ENCODE measurements at regions not wholly inside any gene's neighbourhood (a gene's known extent, or its start where the extent isn't known, plus 50 kb on each side); places are given as distances from the start of the nearest gene placed in this dataset.
"Not testable (repeated sequence)": the region's sequence is repeated elsewhere in the genome, so short reads cannot be mapped to it uniquely, and the experiment has no call there.

DNA sequence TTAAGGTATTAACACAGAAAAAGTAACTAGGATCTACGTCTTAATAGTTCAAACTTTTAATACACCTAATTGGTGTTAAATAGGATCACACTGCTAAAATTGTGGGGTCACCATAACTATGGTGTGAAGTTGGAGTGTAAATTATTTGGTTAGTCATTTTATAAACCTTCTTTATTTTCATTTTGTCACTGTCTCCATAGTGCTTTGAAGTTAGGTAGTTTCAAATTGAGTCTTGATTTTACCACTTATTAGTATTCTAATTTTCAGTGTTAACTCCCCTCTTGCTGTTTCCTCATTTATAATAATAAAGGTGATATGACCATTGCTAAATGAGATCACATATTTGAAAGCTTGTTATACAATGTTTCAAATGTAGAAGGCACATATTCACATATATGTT lies 738.1 kb upstream of the CHRM3 start:
- no peak for ATAC-seq
- intact Hi-C loops (cut with DNase I), result no loop called here
- no peak for DNase-seq (ENCODE audit: low spot score)

DNA sequence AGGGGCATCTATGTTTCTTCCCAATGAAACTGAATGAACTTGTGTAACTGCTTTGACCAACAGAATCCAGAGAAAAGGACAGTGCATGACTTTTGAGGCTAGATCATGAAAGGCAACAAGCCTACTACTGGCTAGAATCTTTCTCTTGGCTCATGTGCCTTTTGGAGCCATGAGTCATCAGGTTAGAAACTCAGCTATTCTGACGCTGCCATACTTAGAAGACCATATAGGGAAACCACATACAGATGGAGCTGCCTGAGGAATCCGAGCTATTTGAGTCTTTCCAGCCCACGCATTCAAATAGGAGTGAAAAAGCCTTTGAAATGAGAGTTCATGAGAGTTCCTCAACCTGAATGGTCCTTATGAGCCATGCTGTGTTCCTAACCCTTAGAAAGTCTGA lies 738.5 kb upstream of the CHRM3 start:
- no peak for ATAC-seq
- no peak for DNase-seq (ENCODE audit: low spot score)
- intact Hi-C loops (cut with DNase I), result no loop called here

DNA sequence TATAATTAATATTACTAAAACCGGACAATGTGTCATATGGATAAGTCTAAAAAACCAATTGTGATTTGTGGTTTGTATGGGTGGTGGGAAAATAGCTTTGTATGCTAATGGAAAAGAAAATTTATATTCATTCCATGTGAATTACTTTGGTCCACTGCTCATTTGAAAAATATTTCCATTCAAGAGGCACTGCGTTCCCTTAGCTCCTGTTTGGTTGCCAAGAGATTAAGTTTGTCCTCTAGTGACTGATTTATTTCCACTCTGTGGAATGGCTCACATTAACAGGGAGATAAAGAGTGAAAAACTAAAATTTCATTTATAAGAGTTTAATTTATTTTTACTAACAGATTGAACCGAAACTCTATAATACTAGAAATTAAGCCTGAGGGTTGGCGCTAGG lies 744.1 kb upstream of the CHRM3 start:
- intact Hi-C loops (cut with DNase I), result no loop called here
- ATAC-seq, result no peak
- DNase-seq (ENCODE audit: low spot score), result no peak

DNA sequence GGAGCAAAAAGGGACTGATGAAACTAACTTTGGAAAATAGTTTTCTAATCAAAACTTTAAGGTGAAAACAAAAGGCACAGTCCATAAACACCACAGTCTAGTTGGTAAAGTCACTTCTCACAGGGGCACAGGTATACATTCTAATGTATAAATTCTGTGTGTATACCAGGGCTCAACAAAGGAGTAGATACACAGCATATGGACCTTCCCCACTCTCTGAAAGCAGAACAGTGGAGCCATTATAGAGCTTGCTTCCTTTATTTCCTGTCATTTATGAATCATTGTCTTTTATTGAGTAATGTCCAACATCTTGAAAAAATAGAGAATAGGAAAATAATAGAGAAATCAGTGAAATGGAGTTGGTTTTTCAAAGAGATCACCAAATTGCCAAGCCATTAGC lies 746.5 kb upstream of the CHRM3 start:
- DNase-seq (ENCODE audit: low spot score) (no peak), ATAC-seq (no peak)
- intact Hi-C loops (cut with DNase I), result no loop called here

- ATAC-seq (no peak), DNase-seq (ENCODE audit: low spot score) (no peak)
- intact Hi-C loops (cut with DNase I), result no loop called here
Observed at GRCh38 chr1:238628110-238628509, 737.4 kb upstream of the ZP4 start.

DNA sequence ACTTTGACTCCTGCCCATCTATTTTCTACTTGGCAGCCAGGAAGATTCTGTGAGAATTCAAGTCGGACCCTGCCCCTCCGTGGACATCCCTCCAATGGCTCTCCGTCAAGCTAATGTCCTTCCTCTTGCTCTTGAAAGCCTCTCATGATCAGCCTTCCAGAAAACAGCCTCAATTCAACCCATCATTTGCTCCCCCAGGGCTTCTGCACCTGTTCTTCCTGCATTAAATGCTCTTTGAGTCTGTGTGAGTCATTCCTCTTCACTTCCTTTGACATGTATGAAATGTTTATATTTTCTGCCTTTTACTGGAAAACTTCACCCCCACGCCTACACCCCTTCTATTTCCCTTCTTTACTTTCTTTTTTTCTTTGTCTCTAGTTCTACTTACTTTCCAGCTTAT lies 734.1 kb upstream of the ZP4 start:
- no peak for DNase-seq (ENCODE audit: low spot score)
- no peak for ATAC-seq
- intact Hi-C loops (cut with DNase I), result no loop called here

- intact Hi-C loops (cut with DNase I), result no loop called here
- DNase-seq (ENCODE audit: low spot score) (no peak), ATAC-seq (no peak)
Observed at GRCh38 chr1:238621405-238621804, 730.7 kb upstream of the ZP4 start.

- intact Hi-C loops (cut with DNase I), result no loop called here
- ATAC-seq, result no peak
- DNase-seq (ENCODE audit: low spot score), result no peak
Observed at GRCh38 chr1:238619652-238620051, 728.9 kb upstream of the ZP4 start.

- DNase-seq (ENCODE audit: low spot score), result no peak
- no peak for ATAC-seq
- intact Hi-C loops (cut with DNase I), result no loop called here
Observed at GRCh38 chr1:238611406-238611805, 720.7 kb upstream of the ZP4 start.

DNA sequence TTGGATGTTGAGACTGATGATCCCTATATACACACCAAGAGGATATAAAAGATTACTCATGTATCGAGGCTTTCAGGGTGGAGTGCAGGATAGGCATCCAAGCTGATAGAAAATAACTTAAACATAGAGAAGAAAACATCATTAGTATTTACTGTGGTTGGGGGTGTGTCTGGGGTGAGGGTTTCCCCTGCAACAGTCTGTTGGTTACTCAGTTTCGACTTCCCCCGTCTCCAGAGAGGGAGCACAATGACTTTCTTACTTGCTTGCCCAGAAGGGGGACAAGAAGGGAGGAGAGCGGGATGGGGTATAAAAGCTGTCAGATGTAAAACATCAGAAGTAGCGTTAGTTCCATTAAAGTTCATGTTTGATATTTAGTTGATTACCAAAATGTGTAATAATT lies 717.4 kb upstream of the ZP4 start:
- no peak for ATAC-seq
- intact Hi-C loops (cut with DNase I), result no loop called here
- DNase-seq (ENCODE audit: low spot score), result no peak

GRCh38 chr1:238606896-238607295 lies 716.2 kb upstream of the ZP4 start:
- DNase-seq (ENCODE audit: low spot score) (no peak), ATAC-seq (no peak)
- intact Hi-C loops (cut with DNase I), result no loop called here

DNA sequence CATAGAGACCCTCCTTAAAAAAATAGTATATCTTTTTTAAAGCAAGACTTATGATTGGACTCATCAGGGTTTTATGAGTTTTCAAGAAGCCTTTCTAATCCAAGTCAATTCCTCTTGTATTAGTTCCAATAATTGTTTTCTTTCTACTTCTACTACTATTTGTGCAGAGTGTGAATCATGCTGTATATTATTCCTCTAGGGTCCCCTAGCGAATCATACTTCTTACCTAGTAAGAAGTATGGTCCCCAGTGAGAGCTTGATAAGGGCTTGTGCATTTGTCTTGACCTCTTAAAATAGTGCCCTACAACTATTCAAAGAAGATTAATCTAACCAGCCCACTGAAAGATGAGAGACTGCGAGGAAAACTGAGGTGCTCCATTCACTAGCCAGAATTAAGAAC lies 715.7 kb upstream of the ZP4 start:
- intact Hi-C loops (cut with DNase I), result no loop called here
- no peak for ATAC-seq
- DNase-seq (ENCODE audit: low spot score), result no peak

DNA sequence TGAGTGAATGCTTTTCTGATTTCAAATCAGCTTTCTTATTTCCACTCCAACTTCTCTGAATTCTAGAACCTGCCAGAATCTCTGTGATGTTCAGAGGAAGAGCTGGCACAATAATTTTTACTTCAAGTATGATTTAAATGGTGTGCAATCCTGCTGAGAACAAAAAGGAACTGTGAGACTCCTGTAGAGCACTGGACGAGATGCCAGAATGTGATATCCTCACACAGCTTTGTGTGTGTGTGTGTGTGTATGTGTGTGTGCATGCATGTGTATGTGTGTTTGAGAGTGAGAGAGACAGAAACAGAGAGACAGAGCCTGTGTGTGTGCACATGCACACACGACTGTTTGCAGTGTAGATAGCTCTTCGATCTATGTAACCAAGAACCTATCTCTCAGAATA lies 713.6 kb upstream of the ZP4 start:
- ATAC-seq, result no peak
- intact Hi-C loops (cut with DNase I), result no loop called here
- DNase-seq (ENCODE audit: low spot score), result no peak

DNA sequence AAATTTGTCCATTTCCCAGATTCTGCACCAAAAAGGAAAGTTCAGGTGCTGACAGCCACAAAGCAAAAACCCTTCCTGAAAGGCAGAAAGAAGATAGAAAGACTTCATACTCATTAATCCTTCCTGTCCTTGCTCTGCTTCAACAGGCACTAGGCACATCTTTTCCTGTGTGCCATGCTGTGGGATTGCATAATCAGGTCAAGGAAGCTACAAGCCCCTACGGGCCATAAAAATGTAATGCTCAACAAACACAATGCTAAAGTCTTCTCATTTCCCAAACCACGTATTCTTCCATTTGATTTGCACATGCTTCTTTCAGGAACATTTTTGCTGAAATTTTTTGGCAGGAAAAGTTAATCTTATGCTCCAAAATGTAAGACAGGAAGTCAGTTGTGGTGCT lies 710.9 kb upstream of the ZP4 start:
- DNase-seq (ENCODE audit: low spot score); intact Hi-C loops (cut with DNase I); ATAC-seq: not testable (repeated sequence)

GRCh38 chr1:238596703-238597102 lies 706.0 kb upstream of the ZP4 start:
- ATAC-seq (no peak), DNase-seq (ENCODE audit: low spot score) (no peak)
- intact Hi-C loops (cut with DNase I), result no loop called here

- ATAC-seq, result no peak
- DNase-seq (ENCODE audit: low spot score), result no peak
- intact Hi-C loops (cut with DNase I), result no loop called here
Observed at GRCh38 chr1:238592621-238593020, 701.9 kb upstream of the ZP4 start.

GRCh38 chr1:238589843-238590435 lies 699.2 kb upstream of the ZP4 start:
- ATAC-seq, result no peak
- intact Hi-C loops (cut with DNase I), result no loop called here
- DNase-seq (ENCODE audit: low spot score), result no peak

DNA sequence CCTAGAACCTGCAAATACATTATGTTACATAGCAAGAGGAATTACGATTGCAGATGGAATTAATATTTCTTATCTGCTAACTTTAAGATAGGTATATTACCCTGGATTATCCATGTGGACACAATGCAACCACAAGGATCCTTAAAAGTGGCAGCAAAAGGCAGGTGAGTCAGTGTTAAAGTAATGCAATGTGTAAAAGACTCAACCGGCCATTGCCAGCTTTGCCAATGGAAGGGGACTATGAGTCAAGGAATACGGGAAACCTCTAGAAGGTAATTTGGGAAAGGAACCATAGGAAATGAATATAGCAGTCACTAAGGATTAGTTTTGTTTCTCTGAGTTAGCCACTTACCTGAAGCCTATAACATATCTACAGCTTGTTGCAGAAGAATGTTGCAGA lies 692.1 kb upstream of the ZP4 start:
- ATAC-seq (no peak), DNase-seq (ENCODE audit: low spot score) (no peak)
- intact Hi-C loops (cut with DNase I), result no loop called here

- intact Hi-C loops (cut with DNase I), result no loop called here
- no peak for ATAC-seq
- DNase-seq (ENCODE audit: low spot score), result no peak
Observed at GRCh38 chr1:238581332-238581731, 690.6 kb upstream of the ZP4 start.

GRCh38 chr1:238568735-238569134 lies 678.0 kb upstream of the ZP4 start:
- no peak for ATAC-seq
- intact Hi-C loops (cut with DNase I), result no loop called here
- DNase-seq (ENCODE audit: low spot score), result no peak

DNA sequence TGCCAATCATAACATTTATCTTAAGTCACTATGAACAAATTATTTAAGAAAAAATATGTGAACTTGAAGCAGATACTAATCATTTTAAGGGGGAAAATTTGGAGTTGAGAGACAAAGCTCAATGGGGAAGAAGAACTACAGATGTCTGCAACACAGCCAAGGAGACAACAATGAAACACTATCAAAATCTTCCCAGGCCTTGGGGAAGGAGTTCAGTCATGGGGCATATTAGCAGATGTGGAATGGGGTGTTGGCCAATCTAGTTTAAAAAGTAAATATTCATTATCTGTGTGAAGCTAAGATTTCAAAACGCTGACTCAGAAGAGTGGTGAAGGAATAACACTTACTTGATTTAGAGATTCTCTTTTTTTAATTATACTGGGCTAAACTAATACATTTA lies 671.6 kb upstream of the ZP4 start:
- intact Hi-C loops (cut with DNase I), result no loop called here
- DNase-seq (ENCODE audit: low spot score), result no peak
- no peak for ATAC-seq

DNA sequence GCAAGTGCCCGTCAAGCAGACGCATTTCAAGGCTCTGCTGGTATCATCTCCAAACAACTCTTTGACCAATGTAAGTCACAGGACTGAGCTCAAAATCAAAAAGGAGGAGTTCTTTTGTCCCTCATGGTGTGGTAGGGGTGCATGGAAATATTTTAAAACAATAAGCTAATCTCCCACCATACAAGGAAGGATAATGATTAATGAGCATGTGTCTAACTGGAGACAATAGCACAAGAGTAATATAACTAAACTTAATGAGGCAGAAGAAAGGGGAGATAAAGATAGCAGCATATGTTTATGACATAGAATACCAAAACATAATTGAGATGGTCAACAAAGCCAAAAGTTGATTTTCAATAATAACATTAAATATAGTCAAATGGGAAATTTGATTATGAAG lies 668.0 kb upstream of the ZP4 start:
- no peak for ATAC-seq
- intact Hi-C loops (cut with DNase I), result no loop called here
- DNase-seq (ENCODE audit: low spot score), result no peak
